ENCODE measurements at regions not wholly inside any gene's neighbourhood (a gene's known extent, or its start where the extent isn't known, plus 50 kb on each side); places are given as distances from the start of the nearest gene placed in this dataset.

DNA sequence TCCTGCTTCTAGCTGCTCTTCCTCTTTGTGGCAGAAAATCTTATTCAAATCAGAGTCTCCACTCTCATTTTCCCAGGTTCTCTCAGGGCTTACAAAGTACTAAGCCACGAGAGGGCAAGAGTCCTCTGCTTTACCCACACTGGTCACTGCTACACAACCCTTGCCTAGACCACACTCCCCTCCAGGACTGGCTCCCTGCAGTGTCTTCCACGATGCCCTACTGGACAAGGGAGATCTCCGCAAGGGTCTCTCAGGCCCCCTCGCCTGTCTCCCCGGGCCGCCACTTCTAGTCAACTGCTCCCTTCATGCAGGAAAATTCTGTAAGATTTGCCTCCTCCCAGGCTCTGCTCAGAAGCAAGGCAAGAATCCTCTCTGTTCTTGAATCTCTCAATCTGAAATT is 319.6 kb downstream of the RRAGC start:
- no peak for TF ChIP-seq CTCF (IDR thresholded peaks at IDR 0.05; ENCODE audit: insufficient read depth, low read length)
- TF ChIP-seq POLR2AphosphoS5 (IDR thresholded peaks at IDR 0.05; ENCODE audit: low read depth): no peak
- no peak for TF ChIP-seq GABPA (IDR thresholded peaks at IDR 0.05; ENCODE audit: low read depth)
- TF ChIP-seq REST (IDR thresholded peaks at IDR 0.05; ENCODE audit: insufficient replicate concordance, low read depth): no peak
- TF ChIP-seq SPI1 (IDR thresholded peaks at IDR 0.05; ENCODE audit: borderline replicate concordance, low read depth): no peak

All from HL-60 (cell line).